Inferior parietal cortex (tissue), 1 donor: ENCODE measurements at regions not wholly inside any gene's neighbourhood (a gene's known extent, or its start where the extent isn't known, plus 50 kb on each side); places are given as distances from the start of the nearest gene placed in this dataset.

Experiments used
- DNase-seq: peaks from one replicate; pipeline ENCODE4 v3.0.0-alpha.2; 2016; ENCODE audit errors: extremely low spot score

DNA sequence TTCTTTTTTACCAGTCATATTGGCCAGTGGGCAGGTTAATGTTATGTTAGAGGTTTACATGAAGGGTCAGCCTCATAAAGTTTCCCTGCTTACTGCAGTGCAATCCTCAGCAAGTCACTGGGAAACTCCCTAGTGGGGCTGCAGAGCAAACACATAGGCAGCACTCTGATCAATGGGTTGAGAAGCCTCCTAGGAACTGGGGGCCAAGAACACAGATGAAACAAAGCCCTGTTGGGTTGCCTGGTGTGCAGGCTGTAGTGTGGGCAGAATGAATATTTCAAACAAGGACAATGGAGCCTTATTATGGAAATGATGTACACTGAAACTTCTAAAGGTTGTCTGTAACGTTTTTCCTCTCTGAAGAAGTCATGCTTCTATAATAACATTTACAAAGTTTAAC, 431.6 kb upstream of the PTBP2 start:
- no peak for DNase-seq

DNA sequence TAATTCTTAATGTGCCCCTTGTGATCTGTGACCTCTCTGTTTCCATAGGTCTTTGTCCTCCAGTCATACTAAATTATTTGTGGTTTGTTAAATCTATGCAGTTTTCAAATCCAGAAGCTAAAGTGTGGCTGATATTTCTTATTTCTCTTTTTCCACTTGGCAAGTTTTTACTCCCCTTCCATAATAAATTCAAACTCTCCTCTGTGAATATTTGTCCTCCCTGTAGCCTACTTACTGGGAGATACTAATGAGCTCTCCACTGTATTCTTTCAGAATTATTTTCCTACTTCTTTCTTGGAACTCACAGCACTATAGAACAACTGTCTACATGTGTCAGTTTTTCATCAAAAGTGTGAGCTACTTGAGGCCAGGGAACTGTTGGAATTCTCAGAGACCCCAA, 430.8 kb upstream of the PTBP2 start:
- DNase-seq = no peak

DNA sequence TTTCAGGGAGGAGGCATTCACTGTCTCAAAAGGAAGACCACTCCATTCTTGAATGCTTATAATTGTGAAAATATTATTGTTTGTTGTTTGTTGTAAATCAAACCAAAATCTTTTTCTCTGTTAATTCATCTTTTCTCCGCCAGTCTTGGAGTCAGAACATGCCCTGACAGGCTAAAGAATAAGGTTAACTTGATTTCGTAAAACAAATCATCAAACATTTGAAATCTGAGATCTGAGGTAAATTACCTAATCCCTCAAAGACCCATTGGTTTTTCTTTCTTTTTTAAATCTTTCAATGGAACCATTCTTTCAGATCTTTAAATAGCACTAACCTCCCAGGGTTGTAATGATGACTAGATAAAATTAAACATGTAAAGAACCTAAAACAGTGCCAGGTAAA, 430.1 kb upstream of the PTBP2 start:
- DNase-seq = no peak

DNA sequence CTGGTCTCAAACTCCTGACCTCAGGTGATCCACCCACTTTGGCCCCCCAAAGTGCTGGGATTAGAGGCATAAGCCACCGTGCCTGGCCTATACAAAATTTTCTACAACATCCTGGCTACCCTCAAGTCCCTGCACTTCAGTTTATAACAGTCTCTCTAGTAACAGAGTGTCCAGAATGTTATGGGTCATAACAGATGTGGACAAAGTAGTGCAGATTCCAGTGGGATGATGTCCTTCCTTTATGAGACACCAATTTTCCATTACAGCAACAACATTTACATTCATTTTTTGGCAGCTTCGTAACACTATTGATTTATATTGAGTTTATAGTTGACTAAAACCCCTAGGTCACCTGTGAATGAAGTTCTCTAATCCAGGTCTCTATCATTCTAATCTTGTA, 429.4 kb upstream of the PTBP2 start:
- no peak for DNase-seq

DNA sequence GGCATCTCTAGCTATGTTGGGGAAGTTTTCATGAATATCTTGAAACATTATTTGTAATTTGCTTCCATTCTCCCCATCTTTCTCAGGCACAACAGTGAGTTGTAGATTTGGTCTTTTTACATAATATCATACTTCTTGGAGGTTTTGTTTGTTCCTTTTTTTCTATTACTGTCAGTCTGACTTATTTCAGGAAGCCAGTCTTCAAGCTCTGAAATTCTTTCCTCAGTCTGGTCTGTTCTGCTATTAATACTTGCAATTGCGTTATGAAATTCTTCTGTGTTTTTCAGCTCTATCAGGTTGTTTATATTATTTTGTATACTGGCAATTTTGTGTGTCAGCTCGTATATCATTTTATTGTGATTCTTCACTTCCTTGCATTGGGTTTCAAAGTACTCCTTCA, 424.6 kb upstream of the PTBP2 start:
- no peak for DNase-seq

DNA sequence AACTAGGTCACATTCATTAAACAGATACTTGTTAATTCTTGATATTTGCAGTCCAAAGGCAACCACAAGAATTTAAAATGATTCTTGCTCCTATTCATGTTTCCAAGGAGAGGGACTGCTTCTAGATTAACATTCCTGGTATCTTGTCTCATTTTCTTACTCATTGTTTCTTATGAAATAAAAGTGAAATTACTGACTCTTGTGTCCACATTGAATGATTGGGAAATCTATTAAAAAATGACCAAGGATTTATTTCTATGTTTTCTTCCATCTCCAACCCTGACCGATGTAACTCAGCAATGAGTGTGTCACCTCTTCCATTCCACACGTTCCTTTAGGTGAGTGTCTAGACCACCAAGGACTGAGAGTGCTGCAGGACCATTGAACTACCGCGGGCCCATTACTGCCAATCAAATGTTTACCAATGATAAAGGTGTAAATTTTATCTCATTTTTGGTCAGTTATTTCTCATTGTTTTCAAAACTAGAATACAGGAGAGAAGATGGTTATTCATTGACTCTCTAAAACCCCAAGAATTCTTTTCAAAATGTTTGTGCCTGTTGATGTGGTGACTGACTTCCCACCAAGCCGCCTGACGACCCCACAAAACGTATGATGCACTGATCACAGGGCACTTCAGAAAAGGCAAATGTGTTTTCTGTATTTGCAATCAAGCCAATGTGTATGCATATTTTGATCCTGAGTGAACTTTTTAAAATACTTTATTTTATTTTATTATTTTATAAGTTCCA, 414.6 kb upstream of the PTBP2 start:
- DNase-seq = no peak

DNA sequence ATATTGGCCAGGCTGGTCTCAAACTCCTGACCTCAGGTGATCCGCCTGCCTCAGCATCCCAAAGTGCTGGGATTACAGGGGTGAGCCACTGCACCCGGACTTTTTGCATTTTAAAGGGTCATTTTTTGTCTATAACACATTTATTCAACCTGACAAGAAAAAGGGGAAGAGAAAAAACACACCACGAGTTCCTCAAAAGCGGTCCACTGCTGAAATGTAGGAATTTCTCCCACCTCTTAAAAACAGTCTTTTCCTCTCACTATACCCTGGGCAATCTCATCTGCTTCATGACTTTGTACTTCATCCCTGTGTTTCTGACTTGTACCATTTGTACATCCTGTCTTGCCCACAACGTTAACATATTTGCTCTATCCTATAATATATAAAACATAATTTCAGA, 413.3 kb upstream of the PTBP2 start:
- DNase-seq = no peak

DNA sequence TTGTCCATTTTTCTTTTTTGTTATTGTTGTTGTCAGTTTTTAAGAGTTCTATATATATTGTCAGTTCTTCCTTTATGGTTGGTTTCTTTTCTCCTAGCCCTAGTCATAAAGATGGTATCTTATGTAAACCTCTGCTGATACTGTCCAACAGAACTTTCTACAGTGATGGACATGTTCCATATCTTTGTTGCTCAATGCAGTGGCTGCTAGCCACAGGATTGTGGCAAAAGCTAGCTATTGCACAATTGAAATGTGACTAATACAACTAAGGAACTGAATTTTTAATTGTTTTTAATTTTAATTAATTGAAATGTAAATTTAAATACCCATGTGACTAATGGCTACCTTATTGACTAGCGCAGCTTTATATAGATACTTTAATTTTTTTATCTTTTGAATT, 411.8 kb upstream of the PTBP2 start:
- DNase-seq = no peak

DNA sequence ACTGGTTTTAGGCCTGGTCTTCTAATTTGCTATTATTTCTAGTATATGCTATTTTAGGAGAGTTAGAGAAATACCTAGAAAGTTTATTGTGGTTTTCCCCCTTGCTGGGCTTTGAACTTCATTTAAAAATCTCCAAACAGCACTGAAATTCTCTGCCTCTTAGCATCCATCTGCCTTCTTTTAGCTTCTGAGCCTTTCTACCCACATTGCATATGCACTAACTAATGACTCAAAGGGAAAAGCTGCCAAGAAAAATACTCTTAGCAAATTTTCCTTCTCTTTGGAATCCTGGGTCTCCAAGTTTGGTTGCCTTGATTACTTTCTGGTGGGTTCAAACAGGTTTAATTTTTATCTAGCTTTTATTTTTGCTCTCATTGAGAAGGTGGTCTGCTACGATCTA, 408.4 kb upstream of the PTBP2 start:
- DNase-seq = no peak

DNA sequence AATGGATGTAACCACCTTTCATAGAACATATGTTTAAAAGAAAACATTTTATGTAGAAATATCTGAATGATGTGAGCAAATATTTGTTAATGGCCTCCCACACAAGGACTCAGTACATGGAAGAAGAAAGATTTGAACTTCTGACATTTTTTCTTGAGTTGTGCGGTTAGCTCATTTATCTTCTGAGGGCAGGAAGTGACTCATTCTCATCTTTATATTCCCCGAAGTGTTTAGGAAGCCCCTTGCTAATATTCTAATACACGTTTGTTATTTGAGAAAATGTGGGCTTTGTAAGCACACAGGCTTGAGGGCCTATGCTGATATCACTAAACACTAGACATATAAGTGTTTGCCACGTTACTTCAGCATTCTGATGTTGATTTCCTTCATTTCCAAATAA, 392.5 kb upstream of the PTBP2 start:
- no peak for DNase-seq

DNA sequence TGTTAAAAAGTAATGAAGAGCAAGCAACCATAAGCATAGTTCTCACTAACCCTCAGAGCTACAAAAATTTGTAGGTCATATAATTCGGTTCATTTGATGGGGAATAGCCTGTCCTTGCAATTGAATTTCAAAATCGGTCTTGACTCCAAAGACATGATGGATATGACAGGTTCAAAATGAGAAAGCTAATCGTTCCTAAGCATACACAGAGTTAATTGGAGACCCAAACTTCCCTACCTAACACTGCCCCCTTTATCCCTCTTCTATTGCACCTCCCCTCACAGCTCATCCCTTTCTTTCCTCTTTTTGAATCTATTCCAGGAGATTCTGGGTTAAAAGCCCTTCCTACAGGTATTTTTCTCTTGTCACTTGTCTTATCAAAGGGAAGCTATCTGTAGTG, 390.0 kb upstream of the PTBP2 start:
- no peak for DNase-seq

DNA sequence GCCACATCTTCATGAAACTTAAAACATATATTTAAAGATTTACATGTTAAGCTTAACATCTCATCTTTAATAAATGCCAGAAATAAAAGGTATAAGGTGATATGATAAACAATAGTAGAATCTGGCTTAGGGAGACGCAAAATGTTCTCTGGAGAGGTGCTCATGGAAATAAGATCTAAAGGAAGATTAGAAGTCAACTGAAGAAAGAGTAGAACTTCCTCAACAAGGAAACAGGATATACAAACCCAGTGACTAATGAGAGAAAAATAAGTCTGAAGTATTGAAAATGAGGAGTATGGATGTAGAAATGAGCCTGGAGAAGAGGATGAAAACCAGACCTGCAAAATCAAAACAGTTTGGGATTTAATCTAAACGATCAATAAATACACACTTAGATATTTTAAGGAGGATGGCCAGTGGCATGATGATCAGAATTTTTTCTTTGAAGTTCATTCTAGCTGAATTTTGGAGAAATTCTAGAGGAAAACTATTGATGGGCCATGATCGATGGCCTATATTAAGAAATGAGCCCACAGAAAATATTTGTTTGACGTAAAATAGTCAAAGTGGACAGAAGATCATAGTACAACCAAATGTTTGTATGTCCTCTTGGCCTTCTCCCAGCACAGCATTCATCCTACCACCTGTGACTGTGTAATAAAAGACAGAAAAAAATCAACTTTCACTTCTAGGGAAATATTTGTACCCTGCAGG, 387.9 kb upstream of the PTBP2 start:
- no peak for DNase-seq

DNA sequence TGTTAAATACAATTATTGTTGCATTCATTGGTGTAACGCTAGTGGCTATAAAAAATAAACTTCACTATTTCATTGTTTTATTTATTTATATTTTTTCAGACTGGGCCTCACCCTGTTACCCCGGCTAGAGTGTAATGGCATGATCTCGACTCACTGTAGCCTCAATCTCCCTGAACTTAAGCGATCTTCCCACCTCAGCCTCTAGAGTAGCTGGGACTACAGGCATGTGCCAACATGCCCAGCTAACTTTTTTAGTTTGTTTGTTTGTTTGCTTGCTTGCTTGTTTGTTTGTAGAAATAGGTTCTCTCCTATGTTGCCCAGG, 387.4 kb upstream of the PTBP2 start:
- DNase-seq = no peak

DNA sequence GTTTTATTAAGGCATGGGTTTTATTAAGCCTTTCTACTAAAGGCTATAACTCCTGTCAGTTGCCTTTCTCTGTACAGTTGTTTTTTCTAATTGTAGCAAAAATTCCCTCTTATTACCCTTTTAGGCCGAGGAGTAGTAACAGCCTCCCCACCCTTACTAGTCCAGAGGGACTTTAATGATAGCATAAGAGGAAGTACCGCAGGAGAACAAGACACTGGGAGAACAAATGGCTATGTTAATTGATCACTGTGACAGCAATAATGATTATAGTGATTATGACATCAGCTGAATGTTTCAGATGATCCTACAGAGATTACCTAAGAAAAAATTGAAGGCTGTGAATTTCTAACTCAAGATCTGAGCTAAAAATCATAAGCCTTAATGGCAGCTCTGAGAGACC, 383.0 kb upstream of the PTBP2 start:
- DNase-seq = no peak

DNA sequence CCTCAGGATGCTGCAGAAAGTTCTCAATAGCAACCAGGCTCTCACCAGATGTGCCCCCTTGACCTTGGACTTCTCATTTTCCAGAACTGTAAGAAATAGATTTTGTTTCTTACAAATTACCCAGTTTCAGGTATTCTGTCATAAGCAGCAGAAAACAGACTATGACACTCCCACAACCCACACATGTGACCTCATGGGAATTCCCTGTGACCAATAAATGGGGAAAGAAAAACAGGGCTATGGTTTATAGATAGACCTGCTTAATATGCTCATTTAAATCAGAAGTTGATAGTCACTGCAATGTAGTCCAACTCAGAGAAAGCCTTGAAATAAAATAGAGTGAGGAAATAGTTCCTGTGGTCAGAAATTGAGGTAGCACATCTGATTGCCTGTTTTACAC, 380.9 kb upstream of the PTBP2 start:
- DNase-seq = no peak

DNA sequence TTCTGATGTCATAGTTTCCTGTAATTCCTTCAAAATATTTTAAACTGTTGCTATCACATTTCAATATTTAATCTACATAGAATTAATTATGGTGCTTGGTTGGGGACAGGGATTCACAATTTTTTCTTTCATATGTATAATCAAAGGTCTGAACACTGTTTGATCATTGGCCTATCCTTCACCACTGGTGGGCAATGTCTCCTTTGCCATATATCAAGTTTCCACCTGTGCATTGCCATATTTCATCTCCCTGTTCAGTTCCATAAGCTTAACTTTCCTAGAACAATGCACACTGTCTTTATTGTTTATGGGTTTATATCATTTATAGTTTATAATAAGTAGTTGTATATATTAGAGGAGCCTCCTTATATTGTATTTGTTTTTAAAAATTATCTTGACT, 374.9 kb upstream of the PTBP2 start:
- no peak for DNase-seq

DNA sequence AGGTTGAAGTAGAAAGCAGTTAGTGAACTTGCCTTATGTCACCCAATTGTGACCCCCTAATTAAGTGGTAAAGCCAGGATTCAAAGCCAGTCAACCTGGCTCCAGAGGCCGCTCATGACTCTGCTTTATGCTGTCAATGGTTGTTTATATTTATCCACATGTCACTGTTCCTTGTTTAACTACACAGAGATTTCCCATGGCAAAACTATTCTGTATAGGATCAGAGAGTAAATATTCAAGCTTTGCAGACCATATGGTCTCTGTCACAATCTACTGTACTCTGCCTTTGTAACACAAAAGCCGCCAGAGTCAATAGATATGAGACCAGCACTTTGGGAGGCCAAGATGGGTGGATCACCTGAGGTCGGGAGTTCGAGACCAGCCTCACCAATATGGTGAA, 371.7 kb upstream of the PTBP2 start:
- no peak for DNase-seq

DNA sequence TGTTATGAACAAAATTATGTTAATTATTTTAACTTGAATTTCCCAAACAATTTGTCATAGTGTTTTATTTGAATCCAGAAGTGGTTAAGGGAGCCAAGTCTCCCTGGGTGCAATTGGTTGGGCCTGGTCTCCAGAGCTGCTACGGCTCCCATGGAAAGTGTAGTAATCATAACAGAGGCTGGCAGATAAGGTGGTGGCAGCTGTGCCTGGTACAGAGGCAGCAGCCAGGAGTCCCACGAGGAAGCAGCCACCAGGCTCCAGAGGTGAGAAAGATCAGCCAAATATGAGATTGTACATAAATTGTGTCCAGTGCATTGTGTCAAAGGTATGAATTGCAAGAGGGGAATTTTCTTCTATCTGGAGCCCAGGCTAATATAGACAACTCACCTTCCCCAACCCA, 368.9 kb upstream of the PTBP2 start:
- no peak for DNase-seq

DNA sequence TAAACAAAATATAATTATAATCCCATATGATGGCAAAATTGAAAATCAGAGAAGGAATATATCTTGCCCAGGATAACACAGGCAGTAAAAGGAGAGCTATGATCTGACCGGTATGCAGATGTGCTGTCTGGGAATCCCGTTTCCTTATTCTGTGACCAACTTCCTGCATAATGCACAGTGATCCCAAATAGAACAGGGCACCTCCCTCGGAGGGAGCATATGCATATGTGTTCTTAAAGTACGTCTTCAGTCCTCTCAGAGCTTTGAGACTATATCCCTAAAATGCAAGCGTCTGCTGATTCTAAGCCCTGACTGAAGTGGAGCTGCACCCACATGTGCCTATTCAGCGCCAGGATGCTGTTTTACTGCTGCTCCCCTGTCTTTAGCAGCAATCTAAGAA, 366.1 kb upstream of the PTBP2 start:
- DNase-seq = no peak

DNA sequence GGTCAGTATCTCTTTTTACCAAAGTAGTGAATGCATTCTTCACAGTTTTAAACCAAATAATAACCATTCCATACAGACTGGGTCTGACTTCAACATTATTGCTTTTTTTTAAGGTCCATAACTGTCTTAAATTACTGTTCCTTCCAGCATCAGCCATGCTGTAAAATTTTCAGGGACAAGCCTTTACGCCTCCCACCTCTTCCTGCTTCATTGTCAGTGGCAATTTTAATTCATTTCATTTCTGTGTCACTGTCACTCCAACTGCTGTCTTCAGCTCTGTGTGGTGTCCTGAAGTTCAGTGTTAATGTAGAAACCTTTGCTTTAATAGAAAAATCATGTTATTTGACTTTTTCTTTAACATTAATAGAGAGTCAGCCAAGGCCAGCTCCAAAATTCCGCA, 365.6 kb upstream of the PTBP2 start:
- no peak for DNase-seq

DNA sequence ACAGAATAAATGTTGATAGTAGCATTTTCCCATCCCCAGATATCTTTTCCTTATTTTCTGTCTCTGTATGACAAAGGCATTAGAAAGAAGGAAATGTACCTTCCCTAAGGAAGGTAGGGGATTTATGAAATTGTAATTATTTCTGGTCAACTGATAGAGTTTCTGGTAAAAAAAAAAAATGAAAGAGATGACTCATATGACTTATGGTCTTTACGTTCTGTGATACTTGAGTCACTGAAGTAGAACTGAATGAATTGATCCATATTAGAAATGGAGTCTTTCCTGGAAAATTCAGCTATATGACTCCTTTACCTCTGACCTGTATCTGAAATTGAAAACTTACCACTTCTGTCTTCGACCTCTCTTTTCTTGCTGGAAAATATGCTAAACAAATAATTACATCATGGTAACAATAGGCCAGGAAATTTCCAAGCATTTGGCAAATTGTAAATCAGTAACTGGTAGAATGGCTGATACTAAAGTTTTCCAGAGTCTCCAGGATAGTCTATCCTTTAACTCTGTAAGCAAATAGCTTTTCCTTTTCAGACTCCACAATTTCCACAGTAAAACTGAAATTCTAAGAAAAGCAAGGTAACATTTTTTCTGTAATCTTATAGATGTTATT, 364.3 kb upstream of the PTBP2 start:
- no peak for DNase-seq

DNA sequence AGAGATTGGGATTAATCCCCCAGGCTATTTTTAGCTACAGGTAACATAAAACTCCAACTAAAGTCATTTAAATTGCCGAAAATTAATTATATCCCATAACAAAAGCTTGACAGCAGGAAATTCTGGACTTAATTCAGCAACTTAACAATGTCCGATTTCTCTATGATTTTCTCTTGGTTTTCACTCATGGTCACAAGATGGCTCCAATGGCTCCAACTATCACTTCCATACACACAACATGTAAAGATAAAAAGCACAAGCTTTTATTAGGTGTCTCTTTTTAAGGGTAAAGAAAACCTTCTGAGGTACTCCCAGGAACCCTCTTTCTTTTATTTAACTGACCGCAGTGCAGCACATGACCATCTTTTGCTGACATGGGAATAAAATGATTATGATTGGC, 363.5 kb upstream of the PTBP2 start:
- DNase-seq = no peak

DNA sequence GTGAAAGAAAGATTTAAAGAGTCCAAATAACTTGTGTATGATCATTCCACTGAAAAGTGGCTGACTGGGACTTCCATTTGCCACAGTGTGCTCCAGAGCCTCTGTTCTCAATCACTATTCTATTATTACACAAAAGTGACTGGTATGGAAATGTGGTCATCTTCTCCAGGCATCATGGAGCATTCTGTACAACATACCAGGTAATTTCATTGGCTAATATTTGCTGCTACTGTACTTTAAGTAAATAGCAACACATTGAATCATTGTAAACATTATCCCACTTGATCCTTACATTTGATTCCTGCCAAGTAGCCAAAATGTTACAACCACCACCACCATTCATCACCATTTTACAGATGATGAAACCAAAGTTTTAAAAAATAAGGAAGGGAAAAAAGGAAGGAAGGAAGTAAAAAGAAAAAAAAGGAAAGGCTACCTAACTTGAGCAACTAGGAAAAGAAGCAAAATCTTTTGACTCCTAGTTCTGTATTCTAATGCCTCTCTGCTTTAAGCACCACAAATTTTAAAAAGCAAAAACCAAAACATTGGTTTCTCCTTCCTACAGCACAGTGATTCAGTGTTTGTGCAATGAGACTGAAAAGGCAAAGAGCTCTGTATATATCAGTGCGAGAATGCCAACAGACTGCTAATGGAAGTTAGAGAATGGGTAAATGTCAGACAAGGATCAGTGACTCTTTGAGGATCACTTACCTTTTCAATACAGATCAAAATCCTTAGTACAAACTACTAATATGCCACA, 361.4 kb upstream of the PTBP2 start:
- DNase-seq = no peak
